OCI-LY3 (cell line): ENCODE measurements at regions not wholly inside any gene's neighbourhood (a gene's known extent, or its start where the extent isn't known, plus 50 kb on each side); places are given as distances from the start of the nearest gene placed in this dataset.

Experiments used
- CTCF ChIP-seq: fragments of 200-600, 300-600 bp; sonication (generic); IDR thresholded peaks from 2 replicates; pipeline ENCODE4 v1.5.1; 2014; ENCODE audit warnings: antibody characterized with exemption, low read length, low read depth
- EZH2phosphoT487 ChIP-seq: fragments of 200-600 bp; shearing (Covaris generic); IDR thresholded peaks from 2 replicates; pipeline ENCODE4 v1.6.1; 2018; ENCODE audit warnings: antibody characterized with exemption, mixed run types, low read depth

DNA sequence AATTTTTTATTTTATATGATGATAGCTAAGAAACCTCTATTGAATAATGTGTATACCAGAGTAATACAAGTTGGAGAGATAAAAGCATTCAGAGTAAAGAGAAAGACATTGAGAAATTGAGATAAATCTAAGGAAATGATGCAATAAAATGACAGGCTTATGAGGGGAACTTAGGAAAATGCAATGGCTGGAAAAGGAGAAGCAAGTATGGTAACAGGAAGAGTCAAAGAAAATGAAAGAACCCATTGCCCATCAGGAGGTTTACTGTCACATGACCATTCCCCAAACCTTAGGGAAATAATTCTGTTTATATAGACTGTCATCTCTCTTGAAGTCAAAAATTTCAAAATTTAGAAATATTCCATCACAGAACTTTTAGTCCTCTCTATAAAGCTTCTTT, 808.0 kb upstream of the PRR20A start:
- TF ChIP-seq CTCF (no peak), EZH2phosphoT487 (no peak)
